ENCODE measurements at regions not wholly inside any gene's neighbourhood (a gene's known extent, or its start where the extent isn't known, plus 50 kb on each side); places are given as distances from the start of the nearest gene placed in this dataset.

DNA sequence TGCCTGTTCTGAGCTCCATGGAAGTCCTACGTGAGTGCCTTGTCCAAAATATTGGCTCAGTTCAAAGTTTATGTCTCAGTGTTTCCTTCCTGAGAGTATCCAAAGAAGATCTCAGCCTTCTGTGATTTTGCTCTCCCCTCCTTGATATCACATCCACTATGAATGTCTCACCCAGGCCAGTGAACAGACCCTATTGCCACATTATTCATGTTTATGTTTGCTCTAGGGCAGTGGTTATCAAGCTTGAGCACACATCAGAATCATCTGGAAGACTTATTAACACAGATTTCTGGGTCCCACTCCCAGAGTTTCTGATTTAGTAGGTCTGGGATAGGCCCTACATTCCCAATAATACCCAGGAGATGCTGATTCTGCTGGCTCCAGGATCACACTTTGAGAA, 145.0 kb upstream of the FGGY start:
- TF ChIP-seq, protein P1, sequence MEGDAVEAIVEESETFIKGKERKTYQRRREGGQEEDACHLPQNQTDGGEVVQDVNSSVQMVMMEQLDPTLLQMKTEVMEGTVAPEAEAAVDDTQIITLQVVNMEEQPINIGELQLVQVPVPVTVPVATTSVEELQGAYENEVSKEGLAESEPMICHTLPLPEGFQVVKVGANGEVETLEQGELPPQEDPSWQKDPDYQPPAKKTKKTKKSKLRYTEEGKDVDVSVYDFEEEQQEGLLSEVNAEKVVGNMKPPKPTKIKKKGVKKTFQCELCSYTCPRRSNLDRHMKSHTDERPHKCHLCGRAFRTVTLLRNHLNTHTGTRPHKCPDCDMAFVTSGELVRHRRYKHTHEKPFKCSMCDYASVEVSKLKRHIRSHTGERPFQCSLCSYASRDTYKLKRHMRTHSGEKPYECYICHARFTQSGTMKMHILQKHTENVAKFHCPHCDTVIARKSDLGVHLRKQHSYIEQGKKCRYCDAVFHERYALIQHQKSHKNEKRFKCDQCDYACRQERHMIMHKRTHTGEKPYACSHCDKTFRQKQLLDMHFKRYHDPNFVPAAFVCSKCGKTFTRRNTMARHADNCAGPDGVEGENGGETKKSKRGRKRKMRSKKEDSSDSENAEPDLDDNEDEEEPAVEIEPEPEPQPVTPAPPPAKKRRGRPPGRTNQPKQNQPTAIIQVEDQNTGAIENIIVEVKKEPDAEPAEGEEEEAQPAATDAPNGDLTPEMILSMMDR (IDR thresholded peaks at IDR 0.05), result no peak

DNA sequence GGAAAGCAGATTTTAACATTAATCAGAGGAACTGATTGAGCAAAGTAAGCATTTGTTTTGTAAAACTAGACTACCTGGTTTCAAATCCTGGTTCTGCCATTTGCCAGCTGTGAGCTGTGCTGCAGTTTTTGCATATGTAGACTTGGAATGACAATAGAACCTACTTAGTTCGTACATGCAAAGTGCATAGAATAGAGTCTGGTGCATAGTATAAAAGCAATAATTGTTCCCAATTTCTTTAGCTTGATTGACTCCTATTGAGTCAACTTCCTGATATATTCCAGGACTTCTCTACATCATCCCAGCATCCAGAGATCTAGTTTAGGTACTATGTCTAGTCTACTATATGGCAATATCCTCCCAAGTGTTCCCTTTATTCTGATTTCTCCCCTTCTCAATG, 144.4 kb upstream of the FGGY start:
- TF ChIP-seq, protein P1 (IDR thresholded peaks at IDR 0.05), result no peak

DNA sequence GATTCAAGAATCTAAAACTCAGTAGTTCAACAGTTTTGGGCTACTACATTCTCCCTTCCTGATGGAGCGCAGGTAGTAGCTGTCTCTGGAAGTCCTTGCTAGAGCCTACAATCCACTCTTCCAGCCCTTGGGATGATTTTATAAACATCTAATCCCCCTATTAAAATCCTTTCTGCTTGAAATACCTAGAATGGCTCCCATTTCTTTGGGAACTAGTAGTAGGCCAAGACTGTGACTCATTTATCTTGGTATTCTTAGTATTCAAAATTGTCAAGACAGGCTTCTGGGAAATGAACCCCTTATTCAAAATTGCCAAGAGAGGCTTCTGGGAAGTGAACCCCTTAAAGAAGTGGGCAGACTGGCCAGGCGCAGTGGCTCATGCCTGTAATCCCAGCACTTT, 142.5 kb upstream of the FGGY start:
- TF ChIP-seq, protein P1 (IDR thresholded peaks at IDR 0.05), result no peak

DNA sequence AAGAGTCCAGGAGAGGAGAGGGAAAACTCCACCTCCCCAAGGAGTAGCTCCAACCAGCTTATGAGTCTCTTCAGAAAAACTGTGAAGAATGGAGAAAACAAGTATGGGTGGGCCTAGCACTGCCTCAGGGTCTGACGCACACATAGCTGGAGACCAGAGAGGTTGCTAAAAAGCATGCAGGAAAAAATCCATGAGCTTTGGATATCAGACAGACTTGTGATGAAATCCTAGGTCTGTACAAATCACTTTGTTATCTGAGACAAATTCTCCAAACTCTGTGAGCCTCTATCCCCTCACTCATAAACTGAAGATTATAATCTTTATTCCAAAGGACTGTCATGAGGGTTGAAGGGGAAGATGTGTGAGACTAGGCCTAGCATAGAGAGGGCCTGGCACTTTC, 141.5 kb upstream of the FGGY start:
- TF ChIP-seq, protein P1 (IDR thresholded peaks at IDR 0.05), result no peak

DNA sequence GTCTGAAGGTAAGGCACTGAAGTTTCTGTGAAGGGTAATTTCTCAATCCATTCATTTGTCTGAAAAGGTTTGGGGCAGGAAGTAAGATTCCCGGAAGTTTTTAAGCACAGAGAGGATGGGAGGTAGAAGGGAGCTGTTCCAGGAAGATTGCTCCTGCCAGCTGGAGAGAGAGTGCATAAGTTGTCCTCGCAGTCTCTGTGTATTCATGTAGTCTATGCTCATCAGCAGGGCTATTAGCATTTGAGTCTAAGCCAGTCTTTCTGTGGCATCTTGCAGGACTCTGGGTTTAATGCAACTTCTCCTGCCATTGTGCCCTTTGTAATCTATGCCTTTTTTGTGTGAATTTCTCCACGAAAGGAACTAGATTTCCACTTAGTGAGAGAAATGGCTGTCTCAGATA, 140.8 kb upstream of the FGGY start:
- TF ChIP-seq, protein P1 (IDR thresholded peaks at IDR 0.05), result no peak

DNA sequence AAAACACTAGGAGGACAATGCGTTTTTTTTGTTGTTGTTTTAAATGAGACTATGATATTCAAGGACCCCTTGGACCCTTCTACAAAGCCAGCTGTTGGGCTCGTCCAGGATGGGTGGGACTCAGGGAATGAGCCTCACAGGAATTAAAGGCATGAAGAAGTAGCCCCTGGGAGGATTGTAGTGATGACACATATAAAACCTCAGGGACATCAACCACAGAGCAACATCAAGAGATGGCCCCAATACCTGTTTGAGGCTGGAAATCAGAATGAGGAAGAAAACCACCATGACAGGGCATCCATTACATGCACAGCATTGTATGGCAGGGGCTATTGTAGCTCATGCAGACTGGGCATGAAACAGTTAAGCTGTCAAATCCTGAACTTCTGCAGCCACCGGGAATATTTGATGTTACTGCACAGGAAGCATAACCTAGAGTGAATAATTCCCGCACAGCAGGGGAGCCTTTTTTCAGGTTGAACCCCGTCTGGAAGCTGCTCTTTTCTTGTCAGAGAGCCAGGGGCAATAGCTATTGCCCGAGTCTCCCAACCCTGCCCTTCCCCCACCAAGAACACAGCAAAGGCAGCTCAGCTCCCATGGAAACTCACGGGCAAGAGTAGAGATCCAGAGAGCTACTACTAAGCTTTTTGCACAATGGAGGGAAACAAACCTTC, 140.2 kb upstream of the FGGY start:
- TF ChIP-seq, protein P1 (IDR thresholded peaks at IDR 0.05), result no peak

DNA sequence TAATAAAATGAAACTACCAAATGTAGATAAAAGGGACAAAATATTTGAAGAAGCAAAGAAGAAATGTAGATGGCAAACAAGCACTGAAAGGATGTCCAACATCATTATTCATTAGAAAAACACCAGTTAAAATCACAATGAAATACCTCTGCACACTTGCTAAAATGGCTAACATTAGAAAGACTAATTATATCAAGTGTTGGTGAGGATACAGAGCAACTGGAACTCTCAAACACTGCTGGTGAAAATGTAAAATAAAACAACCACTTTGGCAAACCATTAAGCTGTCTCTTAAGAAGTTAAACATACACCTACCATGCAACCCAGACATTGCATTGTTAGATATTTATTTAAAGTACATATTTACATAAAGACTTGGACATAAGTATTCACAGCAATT, 138.6 kb upstream of the FGGY start:
- TF ChIP-seq, protein P1 (IDR thresholded peaks at IDR 0.05), result no peak
